Testis (tissue), 2 donors: ENCODE measurements at regions not wholly inside any gene's neighbourhood (a gene's known extent, or its start where the extent isn't known, plus 50 kb on each side); places are given as distances from the start of the nearest gene placed in this dataset.

Source experiments
- CTCF ChIP-seq, 3 experiments: fragments of 450-650 bp in 2 of 3; fragments of 200-600 bp in 1 of 3; sonication (generic) in 1 of 3; IDR thresholded peaks; one replicate each; pipeline ENCODE4 v1.5.1; 2016 to 2019; ENCODE audit warnings: antibody characterized with exemption in 3 of 3, mild to moderate bottlenecking in 2 of 3, moderate library complexity in 1 of 3
- POLR2A ChIP-seq: fragments of 450-650 bp; IDR thresholded peaks from one replicate; pipeline ENCODE4 v1.6.1; 2017; ENCODE audit warnings: antibody characterized with exemption, mild to moderate bottlenecking, moderate library complexity

GRCh38 chr17:53168413-53168812 lies 654.3 kb upstream of the KIF2B start:
- TF ChIP-seq CTCF (IDR thresholded peaks at IDR 0.05), result no peak
- no peak for TF ChIP-seq POLR2A
